GM12878 (cell line): ENCODE measurements at regions not wholly inside any gene's neighbourhood (a gene's known extent, or its start where the extent isn't known, plus 50 kb on each side); places are given as distances from the start of the nearest gene placed in this dataset.

Experiments used
- ATAC-seq: fragments of 200-7000 bp; cut with Tn5 transposase; 3 replicates; pipeline ENCODE4 v1.9.1; 2020; ENCODE audit warnings: mild to moderate bottlenecking, moderate library complexity
- BruUV-seq: library from RNA; stranded (reverse); fragments of 400-500 nt; replicated peaks from 2 replicates; lab custom pipeline; 2021; lab: Mats Ljungman, UMichigan
- CTCF ChIA-PET: fragments of 300-600 bp; sonication (Branson Sonifier 250); formaldehyde crosslinking; extraction: SDS; loops from one replicate; lab custom pipeline; 2021; ENCODE audit warnings: inconsistent platforms; lab: Yijun Ruan, JAX
- POLR2A ChIA-PET: fragments of 350-600 bp; formaldehyde crosslinking; extraction: SDS; loops from one replicate; lab custom pipeline; 2021; ENCODE audit warnings: inconsistent platforms; lab: Charles Lee
- RAD21 ChIA-PET: fragments of 300-600 bp; sonication (Branson Sonifier 250); formaldehyde crosslinking; loops from one replicate; lab custom pipeline; 2023; ENCODE audit warnings: antibody characterized with exemption; ENCODE audit not compliant: unreplicated experiment; lab: Charles Lee
- SMC1A ChIA-PET: fragments of 300-600 bp; sonication (Branson Sonifier 250); formaldehyde crosslinking; loops from one replicate; lab custom pipeline; 2023; ENCODE audit not compliant: unreplicated experiment, uncharacterized antibody; lab: Charles Lee
- DNase-seq: peaks from one replicate; pipeline ENCODE4 v3.0.0-alpha.2; 2011; ENCODE audit warnings: low read depth, low spot score
- FAIRE-seq: peaks from 3 replicates; lab custom pipeline; 2011; peaks lifted over from hg19 to GRCh38; lab: Jason Lieb, UNC
- H2AFZ ChIP-seq: 2 replicates; pipeline ENCODE4 v1.6.0; 2011; ENCODE audit warnings: low read depth, low read length, control low read depth; ENCODE audit not compliant: control insufficient read depth
- H3K27ac ChIP-seq: 2 replicates; pipeline ENCODE4 v1.5.1; 2011; ENCODE audit warnings: control low read depth; ENCODE audit not compliant: control insufficient read depth, insufficient read depth
- H3K27me3 ChIP-seq, 2 experiments: replicated peaks in 1 of 2; 2 replicates each; pipeline versions ENCODE4 v1.6.0 to v1.6.1; 2011; ENCODE audit warnings: low read length in 1 of 2; ENCODE audit not compliant: control insufficient read depth in 2 of 2, insufficient read depth in 2 of 2
- H3K36me3 ChIP-seq, 2 experiments: 2 replicates each; pipeline ENCODE4 v1.5.1; 2011; ENCODE audit warnings: low read length in 1 of 2; ENCODE audit not compliant: control insufficient read depth in 2 of 2, insufficient read depth in 2 of 2
- H3K4me1 ChIP-seq: 2 replicates; pipeline ENCODE4 v1.6.1; 2011; ENCODE audit warnings: mild to moderate bottlenecking, low read length, moderate library complexity, mixed read lengths; ENCODE audit not compliant: control insufficient read depth, insufficient read depth
- H3K4me2 ChIP-seq: 2 replicates; pipeline ENCODE4 v1.6.0; 2011; ENCODE audit warnings: control low read depth; ENCODE audit not compliant: control insufficient read depth, insufficient read depth
- H3K4me3 ChIP-seq: fragments of 200-600 bp; sonication (generic); 2 replicates; pipeline ENCODE4 v1.5.1; 2016
- H3K79me2 ChIP-seq: 2 replicates; pipeline ENCODE4 v1.6.0; 2011; ENCODE audit warnings: low read length; ENCODE audit not compliant: control insufficient read depth, insufficient read depth
- H3K9ac ChIP-seq: 2 replicates; pipeline ENCODE4 v1.8.0; 2011; ENCODE audit warnings: low read length, control low read depth, mixed read lengths; ENCODE audit not compliant: control insufficient read depth, insufficient read depth
- H3K9me3 ChIP-seq: replicated peaks from 3 replicates; pipeline ENCODE4 v1.5.1; 2011; ENCODE audit warnings: mild to moderate bottlenecking, low read length; ENCODE audit not compliant: control insufficient read depth, insufficient read depth
- H4K20me1 ChIP-seq: 2 replicates; pipeline ENCODE4 v1.6.0; 2011; ENCODE audit not compliant: control insufficient read depth, insufficient read depth
- KAT2A ChIP-seq: conservative IDR thresholded peaks from 2 replicates; pipeline ENCODE4 v1.6.1; 2011; ENCODE audit warnings: low read depth, low read length; ENCODE audit not compliant: control insufficient read depth
- PKNOX1 ChIP-seq: fragments of 450-650 bp; IDR thresholded peaks from 2 replicates; pipeline ENCODE4 v1.6.1; 2016; ENCODE audit warnings: mild to moderate bottlenecking
- RAD51 ChIP-seq: fragments of 450-650 bp; IDR thresholded peaks from 2 replicates; pipeline ENCODE4 v1.6.1; 2016; ENCODE audit warnings: moderate library complexity, mild to moderate bottlenecking, inconsistent platforms
- TCF12 ChIP-seq: IDR thresholded peaks from 2 replicates; pipeline ENCODE4 v1.6.1; 2011; ENCODE audit warnings: low read depth, mild to moderate bottlenecking, low read length
- WGBS: methylation state at CpG from one replicate; pipeline ENCODE4 v1.1.6; 2016; ENCODE audit warnings: low lambda C conversion rate; ENCODE audit not compliant: insufficient replicate concordance, insufficient coverage; ENCODE audit errors: missing lambda C conversion rate; 5-methylcytosine and 5-hydroxymethylcytosine counted together
- in situ Hi-C: fragments of 300-500 bp; cut with MboI; formaldehyde crosslinking; loops from 9 replicates; pipeline ENCODE4 v1.14.3; 2018; ENCODE audit warnings: mixed read lengths
- intact Hi-C: fragments of 100-400 bp; cut with micrococcal nuclease; formaldehyde crosslinking; loops from one replicate; pipeline ENCODE4 v1.14.2; 2022; ENCODE audit not compliant: unreplicated experiment

- WGBS, result 20% methylated on average over 3 of the region's 3 CpGs
- FAIRE-seq, result no peak
- SMC1A ChIA-PET, result no interaction called here
Measured at GRCh38 chr6:134470457-134470975, 152.6 kb upstream of the SGK1 start.

More at GRCh38 chr6:134470457-134470975, 152.6 kb upstream of the SGK1 start:
- no peaks in the 10 kb centered on the region for H3K79me2 ChIP-seq
- H3K27me3 ChIP-seq, result no peaks in the 10 kb centered on the region; a peak in 1 of 4 replicates
- DNase-seq, result no peak
- CTCF ChIA-PET, result interaction anchor here (0.6 kb wide), 1 partner anchor 116 kb away, joined by 3 read pairs; no protein-coding TSS in a partner anchor
- H3K36me3 ChIP-seq, result no peaks in the 10 kb centered on the region
- intact Hi-C loops, result no loop called here
- BruUV-seq, result no TSS peak
- H3K4me2 ChIP-seq, result no peak overlapping the region
- H2AFZ ChIP-seq, result no peak overlapping the region
- no peaks in the 10 kb centered on the region for H3K9me3 ChIP-seq
- POLR2A ChIA-PET, result no interaction called here
- RAD21 ChIA-PET, result no interaction called here
- no peak overlapping the region for H3K9ac ChIP-seq
- no peak for ATAC-seq
- no peak overlapping the region for H3K4me3 ChIP-seq
- TF ChIP-seq KAT2A (no peak), PKNOX1 (peak; percentile 50; the same call in 1 of the 2 replicates), TCF12 (no peak), RAD51 (no peak)
- TF ChIP-seq, all 136 proteins: peak for 1
- H3K4me1 ChIP-seq, result no peaks in the 10 kb centered on the region
- H4K20me1 ChIP-seq, result no peaks in the 10 kb centered on the region
- in situ Hi-C loops, result no loop called here
- H3K27ac ChIP-seq, result no peak overlapping the region
